EL (cell line): ENCODE measurements at regions not wholly inside any gene's neighbourhood (a gene's known extent, or its start where the extent isn't known, plus 50 kb on each side); places are given as distances from the start of the nearest gene placed in this dataset.
"Not testable (repeated sequence)": the region's sequence is repeated elsewhere in the genome, so short reads cannot be mapped to it uniquely, and the experiment has no call there.

ENCODE experiments used
- DNase-seq: peaks from one replicate; pipeline ENCODE4 v3.0.0-alpha.2; 2016

DNA sequence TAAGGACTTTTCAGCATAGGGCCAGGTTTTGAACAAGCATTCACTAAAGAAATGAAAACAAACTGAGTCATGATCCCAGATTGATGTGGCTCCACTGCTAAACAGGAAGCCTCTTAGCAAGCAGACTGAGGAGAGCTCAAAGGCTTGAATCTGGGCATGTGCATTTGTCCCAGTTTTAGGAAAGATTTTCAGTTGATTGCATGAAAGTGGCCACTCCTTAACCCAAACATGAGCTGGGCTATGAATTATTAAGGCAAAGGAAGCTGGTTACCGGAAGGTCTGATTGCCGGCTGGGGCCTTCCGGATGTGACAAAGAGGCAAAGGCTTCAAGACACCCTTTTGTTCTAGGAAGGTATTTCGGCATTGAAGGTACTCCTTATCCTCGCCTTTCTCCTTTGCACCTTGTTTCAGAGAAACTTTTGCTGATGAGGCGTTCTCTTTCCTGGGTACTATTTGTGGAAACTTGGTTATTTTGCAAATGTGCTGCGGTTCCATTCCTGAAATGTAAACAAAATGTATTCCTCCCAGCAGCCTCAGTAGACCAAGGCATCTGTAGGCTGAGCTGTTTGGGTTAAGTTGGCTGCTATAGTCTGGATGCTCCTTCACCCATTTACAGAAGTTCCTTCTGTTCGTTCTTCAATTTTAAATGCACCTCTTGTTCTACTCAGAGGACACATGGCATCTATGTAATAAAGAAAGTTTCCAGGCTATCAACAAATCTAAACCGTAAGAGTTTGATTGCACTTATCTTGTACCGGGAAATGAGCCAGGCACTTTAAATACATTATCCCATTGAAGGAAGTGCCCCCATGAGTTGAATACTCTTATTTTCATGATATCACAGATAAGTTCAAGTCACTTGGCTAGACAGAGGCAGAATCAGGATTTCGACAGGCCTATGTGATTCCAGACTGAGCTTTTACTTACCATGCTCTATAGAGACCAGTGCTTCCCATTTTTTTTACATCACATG is 115.6 kb upstream of the METAP2 start:
- no peak for DNase-seq

DNA sequence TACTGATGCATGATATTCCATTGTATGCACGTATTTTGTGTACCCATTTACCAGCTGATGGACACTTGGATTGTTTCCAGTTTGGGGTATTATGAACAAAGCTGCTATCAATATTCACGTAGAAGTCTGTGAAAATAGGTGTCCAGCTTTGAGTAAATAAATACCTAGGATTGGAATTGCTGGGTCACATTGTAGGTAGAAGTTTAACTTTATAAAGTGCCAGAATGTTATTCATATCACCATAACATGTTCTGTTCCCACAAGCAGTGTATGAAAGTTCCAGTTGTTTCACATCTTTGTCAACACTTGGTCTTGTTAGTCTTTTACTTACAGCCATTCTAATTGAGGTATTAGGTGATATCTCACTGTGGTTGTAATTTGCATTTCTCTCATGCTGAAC is 108.0 kb upstream of the METAP2 start:
- DNase-seq = no peak

- DNase-seq = no peak
These were observed 105.0 kb upstream of the METAP2 start for GRCh38 chr12:95368931-95369330.

DNA sequence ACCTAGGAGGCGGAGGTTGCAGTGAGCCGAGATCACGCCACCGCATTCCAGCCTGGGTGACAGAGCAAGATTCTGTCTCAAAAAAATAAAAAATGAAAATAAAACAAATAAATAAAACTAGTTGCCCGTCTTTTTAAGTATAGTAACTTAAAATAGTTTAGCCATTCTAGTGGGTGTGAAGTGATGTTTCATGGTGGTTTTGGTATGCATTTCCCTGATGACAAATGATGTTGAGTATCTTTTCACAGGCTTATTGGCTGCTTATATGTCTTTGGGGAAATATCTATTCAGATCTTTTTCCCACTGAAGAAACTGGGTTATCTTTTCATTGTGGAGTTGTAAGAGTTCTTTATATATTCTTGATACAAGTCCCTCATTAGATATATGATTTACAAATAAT is 102.4 kb upstream of the METAP2 start:
- DNase-seq = peak; percentile 26

GRCh38 chr12:95379481-95379880 is 94.5 kb upstream of the METAP2 start:
- DNase-seq = not testable (repeated sequence)

DNA sequence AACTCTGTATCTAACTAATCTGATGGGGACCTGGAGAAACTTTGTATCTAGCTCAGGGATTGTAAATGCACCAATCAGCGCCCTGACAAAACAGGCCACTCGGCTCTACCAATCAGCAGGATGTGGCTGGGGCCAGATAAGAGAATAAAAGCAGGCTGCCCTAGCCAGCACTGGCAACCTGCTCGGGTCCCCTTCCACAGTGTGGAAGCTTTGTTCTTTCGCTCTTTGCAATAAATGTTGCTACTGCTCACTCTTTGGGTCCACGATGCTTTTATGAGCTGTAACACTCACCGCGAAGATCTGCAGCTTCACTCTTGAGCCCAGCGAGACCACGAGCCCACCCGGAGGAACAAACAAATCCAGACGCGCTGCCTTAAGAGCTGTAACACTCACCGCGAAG is 93.6 kb upstream of the METAP2 start:
- not testable (repeated sequence) for DNase-seq

DNA sequence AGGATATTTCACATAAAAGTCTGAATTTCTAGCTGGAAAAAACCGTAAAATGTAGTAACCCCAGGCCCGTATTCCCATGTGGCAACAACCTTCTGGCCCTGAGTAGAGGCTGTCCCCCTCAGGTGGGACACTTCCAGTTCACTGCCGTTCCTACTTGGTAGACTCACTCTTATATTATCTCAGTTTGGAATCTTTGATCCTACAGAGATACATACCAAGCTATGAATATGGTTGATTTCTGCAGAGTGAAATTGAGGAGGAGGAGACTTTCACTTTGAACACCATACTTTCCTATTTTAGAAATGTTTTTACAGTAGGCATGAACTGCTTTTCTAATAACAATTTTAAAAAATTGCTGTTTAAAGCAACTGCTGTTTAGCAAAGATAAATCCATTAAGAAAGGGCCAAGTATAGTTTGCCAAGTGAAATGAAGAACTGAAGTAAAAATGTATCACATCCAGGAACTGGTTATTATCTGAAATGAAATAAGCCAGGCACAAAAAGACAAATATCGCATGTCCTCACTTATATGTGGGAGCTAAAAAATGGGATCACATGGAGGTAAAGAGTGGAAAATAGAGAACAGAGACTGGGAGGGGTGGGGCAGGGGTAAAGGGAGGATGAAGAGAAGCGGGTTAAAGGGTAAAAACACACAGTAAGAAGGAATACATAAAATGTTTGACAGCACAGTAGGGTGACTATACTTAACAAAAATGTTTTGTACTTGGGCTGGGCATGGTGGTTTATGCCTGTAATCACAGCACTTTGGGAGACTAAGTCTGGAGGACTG is 92.8 kb upstream of the METAP2 start:
- DNase-seq = peak; percentile 26

- DNase-seq = peak; percentile 67
These were observed 90.0 kb upstream of the METAP2 start for GRCh38 chr12:95383920-95384319.

GRCh38 chr12:95384785-95385184 is 89.2 kb upstream of the METAP2 start:
- no peak for DNase-seq

- DNase-seq = peak; percentile 47
These were observed 88.5 kb upstream of the METAP2 start for GRCh38 chr12:95385246-95386035.

DNA sequence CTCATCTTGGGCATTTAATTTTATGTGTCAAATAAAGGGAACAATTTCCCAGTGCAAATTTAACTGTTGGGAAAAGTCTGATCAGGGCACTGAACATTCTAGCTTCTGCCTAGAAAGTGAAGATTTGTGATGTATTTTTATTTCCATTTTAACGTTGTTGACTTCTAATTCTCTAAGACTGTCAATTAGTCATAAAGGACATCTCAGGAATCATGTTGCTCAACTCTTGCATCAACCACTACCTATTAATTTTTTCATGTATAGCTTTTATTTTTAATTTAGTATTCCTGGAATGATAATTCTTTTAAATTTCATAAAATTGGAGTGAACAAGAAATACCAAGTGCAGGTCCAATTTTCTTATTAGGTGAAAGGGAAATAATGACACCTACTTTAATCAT is 87.9 kb upstream of the METAP2 start:
- DNase-seq = no peak

- DNase-seq = not testable (repeated sequence)
These were observed 85.7 kb upstream of the METAP2 start for GRCh38 chr12:95388260-95388659.

- DNase-seq = no peak
These were observed 83.8 kb upstream of the METAP2 start for GRCh38 chr12:95390192-95390591.

DNA sequence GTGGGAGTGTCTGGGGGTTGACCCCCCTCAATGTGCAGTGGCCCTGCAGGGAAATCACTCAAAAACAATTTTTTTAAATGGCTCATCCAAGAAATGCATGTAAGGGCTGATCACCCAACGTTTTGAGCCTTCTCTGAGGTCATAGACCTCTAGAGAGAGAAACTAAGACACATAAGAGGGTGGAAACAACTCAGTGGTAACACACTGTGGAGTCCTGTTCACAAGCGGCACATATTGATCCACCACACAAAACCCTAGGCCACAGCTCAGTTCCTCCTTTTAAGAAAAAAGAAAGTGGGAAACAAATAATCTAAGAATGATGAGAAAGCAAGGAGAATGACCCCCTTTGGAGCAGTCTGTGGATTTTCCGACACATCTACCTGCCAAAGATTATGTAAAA is 83.0 kb upstream of the METAP2 start:
- no peak for DNase-seq

DNA sequence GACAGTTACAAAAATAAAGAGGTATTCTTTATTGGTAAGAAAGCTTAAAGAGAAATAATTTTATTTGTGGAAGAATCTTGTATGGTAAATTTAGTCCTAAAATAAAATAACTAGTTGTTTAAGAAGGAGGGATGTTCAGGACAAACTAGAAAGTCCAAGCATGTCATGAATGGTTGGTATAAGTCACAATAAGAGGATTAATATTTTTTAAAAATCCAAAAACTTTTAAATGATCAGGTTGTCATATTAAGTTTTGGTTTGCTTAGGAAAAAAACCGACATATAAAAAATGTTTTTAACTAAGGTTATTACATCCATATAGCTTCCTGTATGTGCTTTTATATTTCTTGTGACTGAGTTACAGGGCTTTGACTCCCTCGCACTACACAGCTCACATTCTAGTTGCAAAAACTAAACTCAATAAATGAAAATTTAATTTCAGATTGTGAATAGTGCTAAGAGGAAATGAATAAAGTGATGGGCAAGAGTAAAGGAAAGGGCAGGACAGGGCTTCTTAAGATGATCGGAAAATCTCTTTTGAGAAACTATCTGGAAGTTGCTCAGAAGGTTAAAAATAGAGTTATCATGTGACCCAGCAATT is 80.7 kb upstream of the METAP2 start:
- no peak for DNase-seq

DNA sequence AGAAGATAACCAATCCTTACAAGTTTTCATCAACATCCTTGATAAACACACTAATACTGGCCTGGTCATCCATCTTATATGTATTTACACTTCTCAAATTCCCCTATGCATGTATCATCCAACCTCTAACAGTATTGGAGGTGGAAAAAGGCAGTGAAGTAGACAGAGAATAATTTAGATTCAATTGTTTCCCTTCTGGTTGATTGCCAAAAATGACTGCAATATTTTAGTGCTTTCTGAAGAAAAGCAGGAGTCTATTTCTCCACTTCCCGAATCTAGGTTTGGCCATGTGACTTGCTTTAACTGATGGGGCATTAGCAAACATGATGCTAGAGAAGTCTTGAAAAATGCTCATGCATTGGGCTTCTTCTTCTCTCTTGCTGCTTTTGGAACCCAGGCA is 78.3 kb upstream of the METAP2 start:
- DNase-seq = no peak

- DNase-seq = peak; percentile 46
These were observed 77.0 kb upstream of the METAP2 start for GRCh38 chr12:95396849-95397468.

- DNase-seq = no peak
These were observed 76.4 kb upstream of the METAP2 start for GRCh38 chr12:95397571-95397970.

- DNase-seq = no peak
These were observed 71.9 kb upstream of the METAP2 start for GRCh38 chr12:95402096-95402495.

- DNase-seq = no peak
These were observed 65.8 kb upstream of the METAP2 start for GRCh38 chr12:95408201-95408600.

DNA sequence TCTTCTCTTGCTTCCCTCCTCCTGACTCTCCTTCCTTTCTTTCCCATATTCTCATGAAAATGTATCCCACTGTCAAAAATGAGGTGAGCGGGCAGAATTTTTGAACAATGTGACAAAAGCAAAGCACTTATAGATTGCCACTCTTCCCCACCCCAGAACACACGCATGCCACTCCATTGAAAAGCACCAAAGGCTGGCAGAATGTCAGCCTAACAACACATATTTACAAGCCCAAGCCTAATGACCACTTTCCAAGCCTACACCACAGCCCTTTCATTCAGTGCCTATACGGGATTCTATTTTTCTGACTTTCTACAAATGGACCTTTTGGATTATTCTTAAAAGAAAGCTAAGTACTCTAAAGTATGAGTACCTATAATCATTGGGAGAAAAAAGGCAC is 62.9 kb upstream of the METAP2 start:
- no peak for DNase-seq

DNA sequence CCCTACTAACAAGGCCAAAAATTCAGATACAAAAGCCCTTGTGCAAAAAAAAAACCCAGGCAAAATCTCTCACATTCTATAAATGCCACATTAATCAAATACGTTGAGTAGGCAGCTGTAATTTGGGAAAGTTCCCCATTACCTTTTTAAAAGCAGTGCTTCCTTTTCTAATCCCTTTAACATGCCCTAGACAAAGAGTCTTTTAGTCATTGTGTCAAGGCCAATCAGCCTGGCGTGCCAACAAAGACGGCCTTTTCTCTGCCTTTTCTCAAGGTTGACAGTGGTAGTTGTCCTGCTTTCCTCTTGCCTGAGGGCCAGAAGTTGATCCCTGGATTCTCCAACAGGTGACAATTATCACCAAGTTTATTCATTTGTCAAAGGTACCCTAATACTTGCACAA is 62.5 kb upstream of the METAP2 start:
- DNase-seq = no peak
